Panc1 (cell line): ENCODE measurements at regions not wholly inside any gene's neighbourhood (a gene's known extent, or its start where the extent isn't known, plus 50 kb on each side); places are given as distances from the start of the nearest gene placed in this dataset.

Experiments
- ATAC-seq: fragments of 200-7000 bp; cut with Tn5 transposase; 2 replicates; pipeline ENCODE4 v1.9.1; 2020; ENCODE audit warnings: mild to moderate bottlenecking, moderate library complexity
- BruUV-seq: library from RNA; stranded (reverse); fragments of 400-500 nt; replicated peaks from 2 replicates; lab custom pipeline; 2021; lab: Mats Ljungman, UMichigan
- CTCF ChIA-PET: fragments of 300-600 bp; sonication (Branson Sonifier 250); formaldehyde crosslinking; loops from one replicate; lab custom pipeline; 2022; ENCODE audit warnings: antibody characterized with exemption; lab: Charles Lee
- POLR2A ChIA-PET: fragments of 300-600 bp; sonication (Branson Sonifier 250); formaldehyde crosslinking; loops from one replicate; lab custom pipeline; 2022; ENCODE audit warnings: antibody characterized with exemption; lab: Charles Lee
- DNase-seq: peaks from one replicate; pipeline ENCODE4 v3.0.0-alpha.2; 2010; ENCODE audit warnings: low read depth, low spot score
- H3K27ac ChIP-seq: 2 replicates; pipeline ENCODE4 v1.5.1; 2011; ENCODE audit warnings: mild to moderate bottlenecking, low read length, inconsistent platforms
- H3K27me3 ChIP-seq: fragments of 200-500 bp; sonication (Bioruptor generic); 2 replicates; pipeline ENCODE4 v1.6.0; 2014; ENCODE audit warnings: low read length, inconsistent platforms; ENCODE audit not compliant: control insufficient read depth, insufficient read depth
- H3K36me3 ChIP-seq: fragments of 200-500 bp; sonication (Bioruptor generic); 2 replicates; pipeline ENCODE4 v1.5.1; 2014; ENCODE audit warnings: inconsistent platforms, mild to moderate bottlenecking, low read length, moderate library complexity; ENCODE audit not compliant: control insufficient read depth, insufficient read depth
- H3K4me1 ChIP-seq: 2 replicates; pipeline ENCODE4 v1.5.1; 2011; ENCODE audit warnings: inconsistent platforms, mild to moderate bottlenecking, low read length, moderate library complexity; ENCODE audit not compliant: control insufficient read depth, insufficient read depth
- H3K4me3 ChIP-seq, 2 experiments: 2 replicates each; pipeline ENCODE4 v1.5.1; 2011 to 2012; ENCODE audit warnings: low read depth in 2 of 2, low read length in 2 of 2, mild to moderate bottlenecking in 2 of 2, inconsistent platforms in 1 of 2, moderate library complexity in 1 of 2
- H3K9me3 ChIP-seq: fragments of 200-500 bp; sonication (Bioruptor generic); 2 replicates; pipeline ENCODE4 v1.5.1; 2014; ENCODE audit warnings: low read depth, mild to moderate bottlenecking, inconsistent platforms, low read length, moderate library complexity; ENCODE audit not compliant: control insufficient read depth, insufficient read depth
- CTCF ChIP-seq: fragments of 450-650 bp; IDR thresholded peaks from 2 replicates; pipeline ENCODE4 v1.5.1; 2017; ENCODE audit warnings: mild to moderate bottlenecking
- POLR2AphosphoS5 ChIP-seq: IDR thresholded peaks from 2 replicates; pipeline ENCODE4 v1.6.1; 2012; ENCODE audit warnings: mild to moderate bottlenecking, low read depth, low read length, moderate library complexity
- SIN3A ChIP-seq: IDR thresholded peaks from 2 replicates; pipeline ENCODE4 v1.6.1; 2012; ENCODE audit warnings: low read depth, mild to moderate bottlenecking, low read length, moderate library complexity, borderline replicate concordance; ENCODE audit not compliant: insufficient read depth
- TCF7L2 ChIP-seq: IDR thresholded peaks from 2 replicates; pipeline ENCODE4 v1.6.1; 2011; ENCODE audit warnings: mild to moderate bottlenecking, low read depth, low read length, inconsistent platforms
- in situ Hi-C: cut with HindIII; loops from 2 replicates; pipeline ENCODE4 v1.10.0; 2016; ENCODE audit warnings: low sequenced_read_pairs, low pct_unique_long_range_greater_than_20kb
- intact Hi-C: fragments of 100-400 bp; cut with micrococcal nuclease; formaldehyde crosslinking; loops from one replicate; pipeline ENCODE4 v1.10.0; 2022; ENCODE audit not compliant: unreplicated experiment
- TF ChIP-seq, protein P1 (sequence below), 2 experiments: IDR thresholded peaks; 2 replicates each; pipeline ENCODE4 v1.6.1; 2011 to 2012; ENCODE audit warnings: low read depth in 2 of 2, control low read depth in 1 of 2, low read length in 1 of 2, mild to moderate bottlenecking in 1 of 2, moderate library complexity in 1 of 2; ENCODE audit not compliant: insufficient read depth in 1 of 2

- intact Hi-C loops, result no loop called here
- Histone ChIP-seq H3K4me1 (no peaks in the 10 kb centered on the region), H3K4me3 (no peak overlapping the region), H3K36me3 (no peaks in the 10 kb centered on the region), H3K27ac (no peak overlapping the region), H3K9me3 (no peaks in the 10 kb centered on the region), H3K27me3 (no peaks in the 10 kb centered on the region)
- ChIA-PET POLR2A (no interaction called here), CTCF (no interaction called here)
- TF ChIP-seq, protein P1, sequence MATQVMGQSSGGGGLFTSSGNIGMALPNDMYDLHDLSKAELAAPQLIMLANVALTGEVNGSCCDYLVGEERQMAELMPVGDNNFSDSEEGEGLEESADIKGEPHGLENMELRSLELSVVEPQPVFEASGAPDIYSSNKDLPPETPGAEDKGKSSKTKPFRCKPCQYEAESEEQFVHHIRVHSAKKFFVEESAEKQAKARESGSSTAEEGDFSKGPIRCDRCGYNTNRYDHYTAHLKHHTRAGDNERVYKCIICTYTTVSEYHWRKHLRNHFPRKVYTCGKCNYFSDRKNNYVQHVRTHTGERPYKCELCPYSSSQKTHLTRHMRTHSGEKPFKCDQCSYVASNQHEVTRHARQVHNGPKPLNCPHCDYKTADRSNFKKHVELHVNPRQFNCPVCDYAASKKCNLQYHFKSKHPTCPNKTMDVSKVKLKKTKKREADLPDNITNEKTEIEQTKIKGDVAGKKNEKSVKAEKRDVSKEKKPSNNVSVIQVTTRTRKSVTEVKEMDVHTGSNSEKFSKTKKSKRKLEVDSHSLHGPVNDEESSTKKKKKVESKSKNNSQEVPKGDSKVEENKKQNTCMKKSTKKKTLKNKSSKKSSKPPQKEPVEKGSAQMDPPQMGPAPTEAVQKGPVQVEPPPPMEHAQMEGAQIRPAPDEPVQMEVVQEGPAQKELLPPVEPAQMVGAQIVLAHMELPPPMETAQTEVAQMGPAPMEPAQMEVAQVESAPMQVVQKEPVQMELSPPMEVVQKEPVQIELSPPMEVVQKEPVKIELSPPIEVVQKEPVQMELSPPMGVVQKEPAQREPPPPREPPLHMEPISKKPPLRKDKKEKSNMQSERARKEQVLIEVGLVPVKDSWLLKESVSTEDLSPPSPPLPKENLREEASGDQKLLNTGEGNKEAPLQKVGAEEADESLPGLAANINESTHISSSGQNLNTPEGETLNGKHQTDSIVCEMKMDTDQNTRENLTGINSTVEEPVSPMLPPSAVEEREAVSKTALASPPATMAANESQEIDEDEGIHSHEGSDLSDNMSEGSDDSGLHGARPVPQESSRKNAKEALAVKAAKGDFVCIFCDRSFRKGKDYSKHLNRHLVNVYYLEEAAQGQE (IDR thresholded peaks at IDR 0.05; ENCODE audit: insufficient read depth in 1 of 2, low read depth in 2 of 2, low read length in 1 of 2), result no peak
- TF ChIP-seq TCF7L2 (no peak), CTCF (no peak)
- ATAC-seq (no peak), DNase-seq (no peak)
- no TSS peak for BruUV-seq
- in situ Hi-C loops, result no loop called here
Measured at GRCh38 chrX:125533352-125533751, 213.7 kb downstream of the TEX13C start.

GRCh38 chrX:125544031-125544660 lies 224.5 kb downstream of the TEX13C start:
- BruUV-seq, result no TSS peak
- Histone ChIP-seq H3K27me3 (no peaks in the 10 kb centered on the region), H3K36me3 (no peaks in the 10 kb centered on the region), H3K4me3 (no peak overlapping the region), H3K9me3 (no peaks in the 10 kb centered on the region), H3K27ac (no peak overlapping the region), H3K4me1 (no peaks in the 10 kb centered on the region)
- TF ChIP-seq CTCF (no peak), POLR2AphosphoS5 (no peak), SIN3A (no peak), TCF7L2 (no peak)
- intact Hi-C loops, result no loop called here
- DNase-seq (no peak), ATAC-seq (no peak)
- in situ Hi-C loops, result no loop called here
- POLR2A ChIA-PET, result no interaction called here
- CTCF ChIA-PET, result no interaction called here
